Neural progenitor cell (in vitro differentiated cells): ENCODE measurements at regions not wholly inside any gene's neighbourhood (a gene's known extent, or its start where the extent isn't known, plus 50 kb on each side); places are given as distances from the start of the nearest gene placed in this dataset.

Source experiments
- DNase-seq: peaks from one replicate; pipeline ENCODE4 v3.0.0-alpha.2; 2016; ENCODE audit warnings: low spot score
- H2AFZ ChIP-seq: fragments of 200-600 bp; sonication (generic); replicated peaks from 2 replicates; pipeline ENCODE4 v1.6.1; 2016; ENCODE audit warnings: antibody characterized with exemption
- H3F3A ChIP-seq: fragments of 200-600 bp; sonication (generic); 2 replicates; pipeline ENCODE4 v1.6.1; 2016; ENCODE audit warnings: antibody characterized with exemption, low read depth
- H3K27ac ChIP-seq: fragments of 200-600 bp; sonication (generic); 2 replicates; pipeline ENCODE4 v1.5.1; 2016; ENCODE audit warnings: mild to moderate bottlenecking
- H3K27me3 ChIP-seq: fragments of 200-600 bp; sonication (generic); 2 replicates; pipeline ENCODE4 v1.6.1; 2016; ENCODE audit warnings: mild to moderate bottlenecking, moderate library complexity
- H3K36me3 ChIP-seq: fragments of 200-600 bp; sonication (generic); 2 replicates; pipeline ENCODE4 v1.5.1; 2016
- H3K4me1 ChIP-seq: fragments of 200-600 bp; sonication (generic); 2 replicates; pipeline ENCODE4 v1.6.1; 2016; ENCODE audit warnings: mixed run types
- H3K4me2 ChIP-seq: fragments of 200-600 bp; sonication (generic); 2 replicates; pipeline ENCODE4 v1.6.1; 2016
- H3K4me3 ChIP-seq: fragments of 200-600 bp; sonication (generic); 2 replicates; pipeline ENCODE4 v1.5.1; 2016
- H3K79me2 ChIP-seq: fragments of 200-600 bp; sonication (generic); 2 replicates; pipeline ENCODE4 v1.6.1; 2016; ENCODE audit warnings: low read depth
- H3K9ac ChIP-seq: fragments of 200-600 bp; sonication (generic); 2 replicates; pipeline ENCODE4 v1.6.1; 2016
- H3K9me3 ChIP-seq: fragments of 200-600 bp; sonication (generic); 2 replicates; pipeline ENCODE4 v1.5.1; 2016; ENCODE audit warnings: low read depth
- H4K20me1 ChIP-seq: fragments of 200-600 bp; sonication (generic); 2 replicates; pipeline ENCODE4 v1.6.1; 2016; ENCODE audit warnings: low read depth
- H3K27ac Mint-ChIP-seq: 3 replicates; pipeline ENCODE4 v1.8.0; 2021; ENCODE audit warnings: mixed read lengths
- H3K27me3 Mint-ChIP-seq: 2 replicates; pipeline ENCODE4 v1.8.0; 2022; ENCODE audit warnings: low read depth, mild to moderate bottlenecking, inconsistent platforms, moderate library complexity, mixed read lengths; ENCODE audit not compliant: insufficient read depth
- H3K36me3 Mint-ChIP-seq: 3 replicates; pipeline ENCODE4 v1.8.0; 2021; ENCODE audit warnings: mixed read lengths
- H3K4me1 Mint-ChIP-seq: 3 replicates; pipeline ENCODE4 v1.8.0; 2021; ENCODE audit warnings: mixed read lengths
- H3K4me3 Mint-ChIP-seq: 3 replicates; pipeline ENCODE4 v1.8.0; 2021; ENCODE audit warnings: mild to moderate bottlenecking, moderate library complexity, mixed read lengths
- H3K9me3 Mint-ChIP-seq: 3 replicates; pipeline ENCODE4 v1.8.0; 2020; ENCODE audit warnings: mixed read lengths
- EZH2 ChIP-seq: fragments of 200-600 bp; sonication (generic); IDR thresholded peaks from 2 replicates; pipeline ENCODE4 v1.6.1; 2017; ENCODE audit warnings: antibody characterized with exemption, mild to moderate bottlenecking, moderate library complexity
- EZH2phosphoT487 ChIP-seq: fragments of 200-600 bp; sonication (generic); IDR thresholded peaks from 2 replicates; pipeline ENCODE4 v1.6.1; 2017; ENCODE audit warnings: antibody characterized with exemption
- TF ChIP-seq, protein P1 (sequence below): fragments of 200-600 bp; sonication (generic); IDR thresholded peaks from 2 replicates; pipeline ENCODE4 v1.5.1; 2017; ENCODE audit warnings: antibody characterized with exemption, mild to moderate bottlenecking

DNA sequence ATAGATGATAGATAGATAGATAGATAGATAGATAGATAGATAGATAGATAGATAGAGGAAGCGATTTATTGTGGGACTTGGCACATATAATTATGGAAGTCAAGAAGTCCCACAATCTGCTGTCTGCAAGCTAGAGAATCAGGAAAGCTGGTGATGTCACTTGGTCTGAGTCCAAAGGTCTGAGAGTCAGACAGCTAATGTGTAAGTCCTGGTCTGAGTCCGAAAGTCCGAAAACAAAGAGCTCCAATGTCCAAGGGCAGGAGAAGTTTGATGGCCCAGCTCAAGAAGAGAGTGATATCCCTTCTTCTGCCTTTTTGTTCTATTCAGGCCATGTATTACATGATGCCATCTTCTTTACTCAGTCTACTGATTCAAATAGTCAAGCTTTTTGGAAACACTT is 53.8 kb upstream of the TCF7L2 start:
- no peaks in the 10 kb centered on the region for H3K36me3 ChIP-seq
- H3K9ac ChIP-seq: no peak overlapping the region
- Mint-ChIP-seq H3K9me3 (no peaks in the 10 kb centered on the region), H3K36me3 (no peaks in the 10 kb centered on the region), H3K4me3 (no peak overlapping the region), H3K27ac (no peak overlapping the region), H3K4me1 (peaks cover 14% of the 10 kb centered on the region), H3K27me3 (peaks cover 5% of the 10 kb centered on the region)
- H3K27ac ChIP-seq: no peak overlapping the region
- no peaks in the 10 kb centered on the region for H3K79me2 ChIP-seq
- no peak overlapping the region for H2AFZ ChIP-seq
- no peaks in the 10 kb centered on the region for H4K20me1 ChIP-seq
- H3K4me2 ChIP-seq: no peak overlapping the region
- peaks cover 21% of the 10 kb centered on the region for H3K4me1 ChIP-seq
- DNase-seq: no peak
- H3K4me3 ChIP-seq: no peak overlapping the region
- H3K9me3 ChIP-seq: no peaks in the 10 kb centered on the region
- TF ChIP-seq EZH2phosphoT487 (no peak), EZH2 (no peak)
- TF ChIP-seq, protein P1, sequence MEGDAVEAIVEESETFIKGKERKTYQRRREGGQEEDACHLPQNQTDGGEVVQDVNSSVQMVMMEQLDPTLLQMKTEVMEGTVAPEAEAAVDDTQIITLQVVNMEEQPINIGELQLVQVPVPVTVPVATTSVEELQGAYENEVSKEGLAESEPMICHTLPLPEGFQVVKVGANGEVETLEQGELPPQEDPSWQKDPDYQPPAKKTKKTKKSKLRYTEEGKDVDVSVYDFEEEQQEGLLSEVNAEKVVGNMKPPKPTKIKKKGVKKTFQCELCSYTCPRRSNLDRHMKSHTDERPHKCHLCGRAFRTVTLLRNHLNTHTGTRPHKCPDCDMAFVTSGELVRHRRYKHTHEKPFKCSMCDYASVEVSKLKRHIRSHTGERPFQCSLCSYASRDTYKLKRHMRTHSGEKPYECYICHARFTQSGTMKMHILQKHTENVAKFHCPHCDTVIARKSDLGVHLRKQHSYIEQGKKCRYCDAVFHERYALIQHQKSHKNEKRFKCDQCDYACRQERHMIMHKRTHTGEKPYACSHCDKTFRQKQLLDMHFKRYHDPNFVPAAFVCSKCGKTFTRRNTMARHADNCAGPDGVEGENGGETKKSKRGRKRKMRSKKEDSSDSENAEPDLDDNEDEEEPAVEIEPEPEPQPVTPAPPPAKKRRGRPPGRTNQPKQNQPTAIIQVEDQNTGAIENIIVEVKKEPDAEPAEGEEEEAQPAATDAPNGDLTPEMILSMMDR: no peak
- H3K27me3 ChIP-seq: no peaks in the 10 kb centered on the region
- peaks cover 31% of the 10 kb centered on the region for H3F3A ChIP-seq

DNA sequence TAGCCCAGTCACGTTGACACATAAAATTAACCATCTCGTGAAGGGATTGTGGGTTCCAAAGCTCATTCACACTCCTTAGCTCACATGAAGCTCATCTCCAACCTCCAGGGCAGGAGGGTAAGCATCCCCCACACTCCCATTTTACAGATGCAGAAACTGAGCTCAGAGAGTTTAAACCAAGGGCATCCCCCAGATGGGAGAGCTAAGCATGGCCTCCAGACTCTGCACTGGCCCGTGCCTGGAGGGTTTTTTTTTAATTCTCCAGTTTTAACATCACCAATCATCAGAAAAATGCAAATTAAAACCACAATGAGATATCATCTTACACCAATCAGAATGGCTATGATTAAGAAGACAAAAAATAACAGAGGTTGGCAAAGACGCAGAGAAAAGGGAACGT is 53.3 kb upstream of the TCF7L2 start:
- H3K27ac Mint-ChIP-seq: no peak overlapping the region
- no peak overlapping the region for H3K4me3 ChIP-seq
- no peaks in the 10 kb centered on the region for H3K36me3 Mint-ChIP-seq

GRCh38 chr10:112898540-112899390 is 51.3 kb upstream of the TCF7L2 start:
- Mint-ChIP-seq H3K9me3 (no peaks in the 10 kb centered on the region), H3K27ac (peak overlapping the region; percentile 57), H3K27me3 (peaks cover 8% of the 10 kb centered on the region), H3K4me1 (peaks cover 11% of the 10 kb centered on the region), H3K36me3 (no peaks in the 10 kb centered on the region), H3K4me3 (peak overlapping the region; percentile 77)
- H4K20me1 ChIP-seq: no peaks in the 10 kb centered on the region
- peak overlapping the region; percentile 34 for H3K4me3 ChIP-seq
- peak overlapping the region; percentile 72 for H3K4me2 ChIP-seq
- peak overlapping the region; percentile 12 for H2AFZ ChIP-seq
- H3K36me3 ChIP-seq: no peaks in the 10 kb centered on the region
- peak overlapping the region; percentile 59 for H3K27ac ChIP-seq
- H3K9me3 ChIP-seq: no peaks in the 10 kb centered on the region
- H3K27me3 ChIP-seq: no peaks in the 10 kb centered on the region
- no peak for TF ChIP-seq EZH2phosphoT487
- peak; percentile 41 for TF ChIP-seq EZH2
- peaks cover 31% of the 10 kb centered on the region for H3F3A ChIP-seq
- no peak overlapping the region for H3K9ac ChIP-seq
- peaks cover 21% of the 10 kb centered on the region for H3K4me1 ChIP-seq
- H3K79me2 ChIP-seq: no peaks in the 10 kb centered on the region
- peak; percentile 83 for DNase-seq

More for the DNA sequence above, 53.3 kb upstream of the TCF7L2 start:
- no peak overlapping the region for H3K27ac ChIP-seq
- H3K9ac ChIP-seq: no peak overlapping the region
- Mint-ChIP-seq H3K27me3 (peaks cover 6% of the 10 kb centered on the region), H3K4me1 (peaks cover 14% of the 10 kb centered on the region), H3K9me3 (no peaks in the 10 kb centered on the region), H3K4me3 (no peak overlapping the region)
- TF ChIP-seq, protein P1: no peak
- no peak for TF ChIP-seq EZH2phosphoT487
- no peak for TF ChIP-seq EZH2
- H3K9me3 ChIP-seq: no peaks in the 10 kb centered on the region
- H3K79me2 ChIP-seq: no peaks in the 10 kb centered on the region
- H3K4me2 ChIP-seq: no peak overlapping the region
- H4K20me1 ChIP-seq: no peaks in the 10 kb centered on the region
- H3K36me3 ChIP-seq: no peaks in the 10 kb centered on the region
- no peak overlapping the region for H2AFZ ChIP-seq
- H3K4me1 ChIP-seq: peaks cover 21% of the 10 kb centered on the region
- H3K27me3 ChIP-seq: no peaks in the 10 kb centered on the region
- H3F3A ChIP-seq: peaks cover 31% of the 10 kb centered on the region
- DNase-seq: no peak
